GM18505 (cell line): ENCODE measurements at regions not wholly inside any gene's neighbourhood (a gene's known extent, or its start where the extent isn't known, plus 50 kb on each side); places are given as distances from the start of the nearest gene placed in this dataset.

ENCODE experiments used
- ATAC-seq: cut with Tn5 transposase; IDR thresholded peaks from one replicate; pipeline ENCODE4 v1.9.1; 2021; ENCODE audit not compliant: unreplicated experiment
- POLR2A ChIP-seq: IDR thresholded peaks from 4 replicates; pipeline ENCODE4 v1.6.1; 2011; ENCODE audit warnings: borderline replicate concordance; ENCODE audit not compliant: insufficient read depth, insufficient read length; ENCODE audit errors: extremely low read depth

DNA sequence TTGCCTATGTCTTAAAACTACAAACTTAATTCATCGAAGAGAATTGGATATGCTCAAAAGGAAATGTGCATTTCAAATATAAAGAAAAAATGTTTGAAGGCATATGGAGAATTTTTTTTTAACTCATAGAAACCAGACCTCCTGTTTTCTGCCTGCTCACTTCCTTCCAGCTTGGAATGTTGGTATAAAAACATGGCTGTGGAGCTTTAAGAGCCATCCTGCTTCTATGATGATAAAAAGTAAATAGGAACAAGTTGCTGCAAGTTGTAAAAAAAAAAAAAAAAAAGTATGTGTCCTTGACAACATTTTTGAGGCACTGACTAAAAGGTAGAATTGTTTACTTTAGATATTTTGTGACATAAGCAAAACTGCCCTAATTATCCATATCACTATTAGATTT lies 1230.7 kb downstream of the PCDH9 start:
- ATAC-seq = no peak

DNA sequence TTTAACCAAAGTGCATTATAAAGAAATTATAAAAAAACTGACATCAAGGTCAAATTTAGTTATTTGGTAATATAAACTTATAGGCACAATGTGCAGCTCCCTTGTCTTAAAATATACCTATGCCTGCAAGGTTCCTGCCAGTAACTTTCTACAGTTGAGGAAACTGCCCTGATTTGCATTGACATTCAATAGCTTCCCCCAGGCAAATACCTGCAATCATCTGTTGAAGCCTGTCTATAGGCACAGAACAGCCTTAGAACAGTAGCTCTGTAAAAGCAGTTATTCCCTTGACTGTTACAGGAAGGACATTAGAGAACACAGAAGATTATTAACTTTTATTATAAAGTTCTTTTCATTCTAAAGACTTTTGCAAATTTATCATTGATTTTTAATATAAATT lies 1239.5 kb downstream of the PCDH9 start:
- TF ChIP-seq POLR2A = no peak
- ATAC-seq = no peak

More for the DNA sequence above, 1230.7 kb downstream of the PCDH9 start:
- TF ChIP-seq POLR2A = no peak

DNA sequence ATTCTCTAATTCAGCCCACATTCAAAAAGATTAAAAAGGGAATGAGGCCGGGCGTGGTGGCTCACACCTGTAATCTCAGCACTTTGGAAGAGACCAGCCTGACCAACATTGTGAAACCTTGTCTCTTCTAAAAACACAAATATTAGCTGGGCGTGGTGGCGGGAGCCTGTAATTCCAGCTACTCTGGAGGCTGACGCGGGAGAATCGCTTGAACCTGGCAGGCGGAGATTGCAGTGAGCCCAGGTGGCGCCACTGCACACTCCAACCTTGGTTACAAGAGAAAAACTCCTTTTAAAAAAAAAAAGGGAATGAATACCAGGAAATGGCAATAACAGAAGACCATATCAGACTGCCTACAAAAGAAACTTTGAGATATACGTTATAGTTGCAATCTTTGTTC lies 1244.5 kb downstream of the PCDH9 start:
- ATAC-seq = no peak
- TF ChIP-seq POLR2A = no peak

DNA sequence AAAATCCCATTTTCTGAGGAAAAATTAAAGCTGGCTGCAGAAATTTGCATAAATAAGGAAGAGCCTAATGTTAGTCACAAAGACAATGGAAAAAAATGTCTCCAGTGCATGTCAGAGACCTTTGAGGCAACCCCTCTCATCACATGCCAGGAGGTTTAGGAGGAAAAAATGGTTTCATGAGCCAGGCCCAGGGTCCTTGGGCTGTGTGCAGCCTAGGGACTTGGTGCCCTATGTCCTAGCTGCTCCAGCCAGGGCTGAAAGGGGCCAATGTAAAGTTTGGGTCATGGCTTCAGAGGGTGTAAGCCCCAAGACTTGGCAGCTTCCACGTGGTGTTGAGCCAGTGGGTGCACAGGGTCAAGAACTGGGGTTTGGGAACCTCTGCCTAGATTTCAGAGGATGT lies 1252.6 kb downstream of the PCDH9 start:
- ATAC-seq = no peak
- no peak for TF ChIP-seq POLR2A

DNA sequence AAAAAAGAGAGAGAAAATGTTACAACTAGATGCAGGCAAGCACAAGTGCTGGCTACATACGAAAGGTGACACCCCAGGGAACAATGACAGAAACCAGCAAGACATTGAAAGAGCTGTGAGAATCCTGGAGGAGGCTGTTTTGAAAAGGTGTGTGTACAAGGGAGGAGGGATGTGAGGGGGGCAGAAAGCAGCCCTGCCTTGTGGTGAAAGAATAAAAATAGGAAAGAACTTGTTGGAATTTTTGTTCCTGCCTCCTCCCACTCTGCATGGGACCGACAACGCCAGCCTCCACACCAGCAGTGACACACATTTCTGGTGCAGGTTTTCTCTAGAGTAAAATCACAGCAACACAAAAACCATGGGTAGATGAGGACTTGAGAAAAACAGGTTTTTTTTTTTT lies 1258.6 kb downstream of the PCDH9 start:
- ATAC-seq = no peak
- TF ChIP-seq POLR2A = no peak

DNA sequence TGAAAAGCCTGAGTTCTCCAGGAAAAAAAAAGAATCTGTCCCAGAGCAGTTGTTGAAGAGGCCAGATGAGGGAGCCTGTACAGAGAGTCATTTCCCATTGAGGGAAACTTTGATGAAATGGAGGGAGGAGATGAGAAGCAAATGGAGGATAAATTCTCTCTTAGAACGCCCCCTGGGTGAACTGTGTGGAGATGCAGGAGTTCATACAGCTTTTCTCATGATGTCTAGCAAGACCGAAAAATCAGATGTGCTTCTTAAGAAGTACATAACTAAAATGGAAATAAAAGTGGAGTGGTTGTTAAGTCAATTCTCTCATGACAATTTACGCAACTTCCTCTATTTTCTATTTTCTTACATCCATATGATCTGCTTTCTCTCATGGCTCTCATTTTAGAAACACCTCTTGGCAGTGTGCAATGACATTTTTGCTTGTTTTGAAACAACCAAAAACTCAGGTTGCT lies 1263.1 kb downstream of the PCDH9 start:
- ATAC-seq = no peak
- no peak for TF ChIP-seq POLR2A

DNA sequence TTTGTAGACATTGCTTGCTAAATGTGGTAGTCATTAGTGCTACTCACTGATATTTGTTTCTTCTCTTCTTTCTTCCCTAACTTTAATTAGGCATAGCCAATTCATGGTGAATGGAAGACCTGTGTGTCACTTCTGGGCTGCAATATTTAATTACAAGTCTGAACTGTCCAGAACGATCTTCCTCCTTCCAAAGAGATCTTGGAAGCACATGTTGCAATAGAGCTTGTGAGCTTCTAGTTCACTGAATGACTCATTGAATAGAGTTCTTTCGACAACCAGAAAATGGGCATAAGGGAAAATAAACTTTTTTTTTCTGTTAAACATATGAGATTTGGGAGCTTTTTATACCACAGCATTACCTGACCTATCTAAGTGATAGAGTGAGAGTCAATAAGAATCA lies 1264.6 kb downstream of the PCDH9 start:
- no peak for TF ChIP-seq POLR2A
- ATAC-seq = no peak

DNA sequence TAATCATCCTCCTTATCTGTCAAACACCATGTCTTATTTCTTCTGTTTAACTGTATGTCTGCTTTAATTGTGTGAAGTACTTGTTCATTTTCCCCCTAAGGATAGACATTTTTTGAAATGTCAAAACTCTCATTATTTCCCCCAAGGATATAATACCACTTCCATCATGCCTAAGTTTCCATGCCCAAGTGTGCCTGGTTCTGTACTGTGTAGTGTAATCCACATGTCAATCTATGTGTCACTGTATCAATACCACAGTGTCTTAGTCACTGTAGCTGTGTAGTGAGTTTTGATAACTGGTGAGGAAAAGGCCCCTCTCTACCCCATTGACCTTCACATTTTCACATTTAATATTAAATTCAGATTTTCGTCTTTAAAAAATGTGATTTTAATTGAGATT lies 1265.5 kb downstream of the PCDH9 start:
- TF ChIP-seq POLR2A = no peak
- ATAC-seq = no peak

DNA sequence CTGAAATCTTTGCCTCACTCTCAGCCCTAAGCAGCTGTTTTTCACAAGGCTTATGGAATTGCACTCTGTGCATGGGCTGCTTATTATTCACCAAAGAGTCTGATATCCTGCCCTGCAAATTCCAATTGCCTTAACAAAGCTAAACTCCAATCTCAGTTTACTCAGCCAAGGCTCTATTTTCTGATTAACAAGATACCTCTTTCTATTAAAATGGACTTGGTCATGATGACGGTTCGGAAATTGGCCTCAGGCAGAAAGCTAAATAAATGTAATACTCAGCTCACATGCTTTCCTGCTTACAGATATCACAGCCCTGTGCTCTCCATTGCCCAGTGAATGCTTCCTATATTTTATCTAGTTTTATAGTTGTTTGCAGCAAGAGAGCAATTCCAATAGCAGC lies 1270.8 kb downstream of the PCDH9 start:
- TF ChIP-seq POLR2A = no peak
- no peak for ATAC-seq

DNA sequence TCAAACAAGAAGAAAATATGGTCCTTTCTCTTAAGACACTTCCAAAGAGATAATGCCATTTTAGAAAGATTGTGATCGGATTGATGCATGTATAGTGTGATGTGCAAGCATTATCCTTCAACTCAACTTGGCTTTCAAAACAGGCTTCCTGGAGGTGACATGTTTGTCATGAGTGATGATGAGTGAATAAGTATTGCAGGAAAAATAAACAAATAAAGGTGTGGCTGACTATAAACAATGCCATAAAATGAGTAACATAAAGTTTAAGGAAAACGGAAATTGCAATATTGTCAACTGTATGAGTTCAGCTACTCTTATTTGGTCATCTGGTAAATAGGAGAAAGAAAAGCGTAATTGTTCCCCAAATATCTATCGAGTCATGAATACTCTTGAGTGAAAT lies 1283.7 kb downstream of the PCDH9 start:
- TF ChIP-seq POLR2A = no peak
- ATAC-seq = no peak

DNA sequence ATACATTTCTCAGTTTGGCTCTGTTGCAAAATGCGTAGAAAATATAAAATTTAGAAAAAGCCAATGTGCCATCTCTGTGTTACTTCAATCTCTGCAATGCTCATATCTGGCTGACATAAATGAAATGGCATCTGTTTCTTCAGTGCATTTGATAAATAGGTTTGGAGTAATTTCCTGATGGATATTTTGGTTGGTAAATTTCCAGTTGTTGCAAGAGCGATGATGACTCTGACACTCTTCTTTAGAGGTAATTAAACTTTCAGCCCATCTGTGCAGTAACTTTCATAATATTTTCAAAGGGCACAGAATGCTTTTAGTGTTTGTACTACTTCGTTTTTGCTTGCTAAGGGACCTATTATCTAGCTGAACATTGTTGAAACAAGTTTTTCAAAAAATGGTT lies 1286.4 kb downstream of the PCDH9 start:
- no peak for TF ChIP-seq POLR2A
- ATAC-seq = no peak

DNA sequence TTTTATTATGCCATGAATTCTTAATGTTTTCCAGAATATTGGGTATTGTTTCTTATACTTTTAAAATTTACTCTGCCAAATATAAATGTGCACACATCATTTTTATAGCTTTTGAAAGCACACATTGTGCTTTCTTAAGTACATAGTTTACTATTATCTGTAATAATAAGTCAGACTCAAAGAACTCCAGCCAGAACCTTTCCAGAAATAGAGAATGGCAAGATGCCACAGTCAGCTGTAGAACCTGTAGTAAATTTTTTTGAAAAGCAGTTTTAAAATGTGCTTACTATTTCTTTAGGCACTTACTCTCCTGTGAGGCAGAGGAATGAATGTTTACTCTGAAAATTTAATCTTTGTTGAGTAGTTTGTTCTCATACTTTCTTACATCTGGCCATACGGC lies 1287.1 kb downstream of the PCDH9 start:
- no peak for TF ChIP-seq POLR2A
- ATAC-seq = no peak

DNA sequence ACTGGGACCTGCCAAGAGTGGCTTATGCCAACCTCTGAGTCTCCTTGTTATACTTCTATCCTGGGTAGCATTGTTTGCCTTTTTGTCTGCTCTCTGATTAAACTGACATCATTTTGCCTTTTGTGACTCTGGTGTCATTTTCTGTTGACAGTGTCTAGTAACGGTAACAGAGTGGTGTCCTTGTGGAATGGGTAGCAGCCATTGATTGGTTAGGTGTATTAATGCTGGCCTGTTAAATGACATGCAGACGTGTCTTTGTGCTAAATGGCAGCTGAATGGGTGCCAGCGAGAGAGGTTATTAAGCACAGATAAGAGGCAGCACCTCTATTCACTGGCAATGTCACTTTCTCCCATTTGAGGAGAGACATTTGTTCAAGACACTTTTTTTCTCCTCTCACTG lies 1289.4 kb downstream of the PCDH9 start:
- ATAC-seq = no peak

DNA sequence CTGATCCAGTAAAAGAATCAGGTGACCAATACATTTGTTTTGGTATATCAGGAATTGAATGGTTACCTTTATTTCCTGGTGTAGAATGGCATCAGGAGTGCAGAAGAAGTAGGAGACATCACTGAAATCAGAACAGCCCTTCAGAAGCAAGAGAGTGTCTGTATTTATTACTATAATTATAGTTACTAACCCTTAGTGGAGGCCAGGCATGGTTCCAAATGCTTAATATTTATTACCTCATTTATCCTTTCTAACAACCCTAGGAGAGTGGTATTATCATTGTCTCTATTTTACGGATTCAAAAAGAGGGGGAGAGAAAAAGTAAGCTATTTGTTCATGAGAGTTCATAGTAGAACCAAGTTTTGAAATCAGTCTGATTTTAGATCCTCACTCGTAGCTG lies 1292.9 kb downstream of the PCDH9 start:
- no peak for TF ChIP-seq POLR2A
- ATAC-seq = no peak

More for the DNA sequence above, 1289.4 kb downstream of the PCDH9 start:
- no peak for TF ChIP-seq POLR2A

DNA sequence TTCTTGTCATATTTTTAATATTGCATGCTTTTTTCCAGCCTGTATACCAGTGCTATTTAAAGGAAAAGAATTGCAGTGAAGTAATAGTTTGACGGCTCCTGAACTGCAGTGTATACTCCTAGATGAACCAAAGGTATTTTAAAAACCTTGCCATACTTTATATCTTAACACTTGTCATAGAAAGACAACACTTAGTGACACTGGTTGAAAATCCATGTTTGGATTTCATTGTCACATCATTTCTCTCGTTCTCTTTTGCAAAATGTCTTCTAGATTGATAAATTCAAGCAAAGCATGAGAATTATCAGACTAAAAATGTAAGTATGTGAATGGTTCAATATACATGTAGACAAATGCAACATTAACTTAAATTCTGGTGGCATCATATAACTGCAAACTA lies 1293.9 kb downstream of the PCDH9 start:
- ATAC-seq = no peak
- no peak for TF ChIP-seq POLR2A
